ENCODE measurements at regions not wholly inside any gene's neighbourhood (a gene's known extent, or its start where the extent isn't known, plus 50 kb on each side); places are given as distances from the start of the nearest gene placed in this dataset.

GRCh38 chr2:175815537-175815936 lies 186.5 kb downstream of the LNPK start:
- Histone ChIP-seq H3K9ac (ENCODE audit: low read depth in 1 of 2, low read length in 2 of 2) (no peak overlapping the region), H3K9me3 (ENCODE audit: control insufficient read depth in 4 of 4, low read length in 3 of 4) (peaks cover 0 to 19% (median 8%) of the 10 kb centered on the region in 4 donors), H3K4me1 (ENCODE audit: control insufficient read depth in 4 of 4, insufficient read depth in 4 of 4, low read length in 3 of 4) (no peaks in the 10 kb centered on the region), H3K36me3 (ENCODE audit: control insufficient read depth in 4 of 4, insufficient read depth in 3 of 4, low read depth in 1 of 4, low read length in 3 of 4) (no peaks in the 10 kb centered on the region), H3K27me3 (ENCODE audit: control insufficient read depth in 4 of 4, insufficient read depth in 4 of 4, low read length in 3 of 4) (peaks cover 0 to 7% (median 0%) of the 10 kb centered on the region in 4 donors), H3K4me3 (ENCODE audit: low read depth in 1 of 3, low read length in 3 of 3) (no peak overlapping the region), H3K27ac (ENCODE audit: low read depth in 1 of 2, low read length in 2 of 2) (no peak overlapping the region)
- no peak for TF ChIP-seq EGR1 (IDR thresholded peaks at IDR 0.05; ENCODE audit: low read depth in 2 of 2)
- TF ChIP-seq FOXA2 (IDR thresholded peaks at IDR 0.05), result no peak
- no peak for TF ChIP-seq FOXA1 (IDR thresholded peaks at IDR 0.05)
- no peak for TF ChIP-seq JUND (IDR thresholded peaks at IDR 0.05)
- TF ChIP-seq REST (IDR thresholded peaks at IDR 0.05), result no peak
- TF ChIP-seq GABPA (IDR thresholded peaks at IDR 0.05 in 1 of 2, conservative IDR thresholded peaks at IDR 0.05 in 1 of 2), result no peak
- no peak for TF ChIP-seq TAF1 (conservative IDR thresholded peaks at IDR 0.05)
- no peak for TF ChIP-seq ZBTB33 (IDR thresholded peaks at IDR 0.05)
- no peak for TF ChIP-seq RXRA (IDR thresholded peaks at IDR 0.05)
- TF ChIP-seq CTCF (IDR thresholded peaks at IDR 0.05; ENCODE audit: low read depth, low read length, missing input control), result no peak
- no peak for TF ChIP-seq YY1 (IDR thresholded peaks at IDR 0.05)
- TF ChIP-seq SP1 (IDR thresholded peaks at IDR 0.05), result no peak
- TF ChIP-seq NR2F2 (IDR thresholded peaks at IDR 0.05), result no peak
- no peak for TF ChIP-seq HNF4A (conservative IDR thresholded peaks at IDR 0.05)
- no peak for TF ChIP-seq HNF4G (IDR thresholded peaks at IDR 0.05)
- TF ChIP-seq RAD21 (IDR thresholded peaks at IDR 0.05), result no peak
- TF ChIP-seq ATF3 (IDR thresholded peaks at IDR 0.05), result no peak
- 97% methylated on average over 1 of the region's 1 CpG for WGBS
- no peak for DNase-seq (ENCODE audit: low spot score)

GRCh38 chr2:175811971-175812370 lies 190.1 kb downstream of the LNPK start:
- TF ChIP-seq EGR1 (IDR thresholded peaks at IDR 0.05; ENCODE audit: low read depth in 2 of 2), result no peak
- no peak for TF ChIP-seq FOXA1 (IDR thresholded peaks at IDR 0.05)
- no peak overlapping the region for H3K4me3 ChIP-seq (ENCODE audit: low read depth in 1 of 3, low read length in 3 of 3)
- H3K9me3 ChIP-seq (ENCODE audit: control insufficient read depth in 4 of 4, low read length in 3 of 4), result peaks cover 0 to 16% (median 8%) of the 10 kb centered on the region in 4 donors
- H3K4me1 ChIP-seq (ENCODE audit: control insufficient read depth in 4 of 4, insufficient read depth in 4 of 4, low read length in 3 of 4), result no peaks in the 10 kb centered on the region
- no peaks in the 10 kb centered on the region for H3K36me3 ChIP-seq (ENCODE audit: control insufficient read depth in 4 of 4, insufficient read depth in 3 of 4, low read depth in 1 of 4, low read length in 3 of 4)
- DNase-seq (ENCODE audit: low spot score), result no peak
- H3K27me3 ChIP-seq (ENCODE audit: control insufficient read depth in 4 of 4, insufficient read depth in 4 of 4, low read length in 3 of 4), result peaks cover 0 to 7% (median under 1%) of the 10 kb centered on the region in 4 donors
- WGBS, result 57% methylated on average over 2 of the region's 2 CpGs
- no peak overlapping the region for H3K9ac ChIP-seq (ENCODE audit: low read depth in 1 of 2, low read length in 2 of 2)
- no peak overlapping the region for H3K27ac ChIP-seq (ENCODE audit: low read depth in 1 of 2, low read length in 2 of 2)
